ENCODE measurements at regions not wholly inside any gene's neighbourhood (a gene's known extent, or its start where the extent isn't known, plus 50 kb on each side); places are given as distances from the start of the nearest gene placed in this dataset.

DNA sequence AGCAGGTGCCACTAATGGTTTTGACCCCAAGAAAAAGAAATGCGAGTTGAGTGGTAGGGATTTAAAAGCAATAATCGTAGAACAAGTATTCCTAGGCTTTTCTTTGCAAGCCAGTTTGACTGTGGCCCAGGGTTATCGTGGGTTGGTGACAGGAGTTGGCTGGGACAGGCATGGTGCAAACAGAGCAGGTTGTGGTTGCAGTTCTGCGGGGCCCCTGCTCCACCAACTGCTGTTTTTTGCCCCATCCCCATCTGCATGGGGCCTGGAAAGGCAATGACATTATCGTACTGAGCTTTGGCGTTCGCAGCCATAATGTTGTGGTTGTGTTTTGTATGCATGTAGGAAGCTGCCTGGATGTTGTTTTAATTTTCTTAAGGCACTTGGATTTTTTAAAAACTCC lies 274.0 kb downstream of the TSN start:
- Histone ChIP-seq H3K27me3 (ENCODE audit: insufficient read depth, poor library complexity, severe bottlenecking) (peaks cover 7% of the 10 kb centered on the region), H3K4me3 (replicated peaks; ENCODE audit: insufficient read depth, low read length) (no peak overlapping the region), H3K27ac (replicated peaks) (no peak overlapping the region)
- TF ChIP-seq, protein P1, sequence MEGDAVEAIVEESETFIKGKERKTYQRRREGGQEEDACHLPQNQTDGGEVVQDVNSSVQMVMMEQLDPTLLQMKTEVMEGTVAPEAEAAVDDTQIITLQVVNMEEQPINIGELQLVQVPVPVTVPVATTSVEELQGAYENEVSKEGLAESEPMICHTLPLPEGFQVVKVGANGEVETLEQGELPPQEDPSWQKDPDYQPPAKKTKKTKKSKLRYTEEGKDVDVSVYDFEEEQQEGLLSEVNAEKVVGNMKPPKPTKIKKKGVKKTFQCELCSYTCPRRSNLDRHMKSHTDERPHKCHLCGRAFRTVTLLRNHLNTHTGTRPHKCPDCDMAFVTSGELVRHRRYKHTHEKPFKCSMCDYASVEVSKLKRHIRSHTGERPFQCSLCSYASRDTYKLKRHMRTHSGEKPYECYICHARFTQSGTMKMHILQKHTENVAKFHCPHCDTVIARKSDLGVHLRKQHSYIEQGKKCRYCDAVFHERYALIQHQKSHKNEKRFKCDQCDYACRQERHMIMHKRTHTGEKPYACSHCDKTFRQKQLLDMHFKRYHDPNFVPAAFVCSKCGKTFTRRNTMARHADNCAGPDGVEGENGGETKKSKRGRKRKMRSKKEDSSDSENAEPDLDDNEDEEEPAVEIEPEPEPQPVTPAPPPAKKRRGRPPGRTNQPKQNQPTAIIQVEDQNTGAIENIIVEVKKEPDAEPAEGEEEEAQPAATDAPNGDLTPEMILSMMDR (IDR thresholded peaks at IDR 0.05; ENCODE audit: insufficient read depth, low read length): no peak
- TF ChIP-seq SPI1 (IDR thresholded peaks at IDR 0.05; ENCODE audit: borderline replicate concordance, low read depth) (no peak), POLR2AphosphoS5 (IDR thresholded peaks at IDR 0.05; ENCODE audit: low read depth) (no peak), GABPA (IDR thresholded peaks at IDR 0.05; ENCODE audit: low read depth) (no peak)
- TF ChIP-seq, protein P2, sequence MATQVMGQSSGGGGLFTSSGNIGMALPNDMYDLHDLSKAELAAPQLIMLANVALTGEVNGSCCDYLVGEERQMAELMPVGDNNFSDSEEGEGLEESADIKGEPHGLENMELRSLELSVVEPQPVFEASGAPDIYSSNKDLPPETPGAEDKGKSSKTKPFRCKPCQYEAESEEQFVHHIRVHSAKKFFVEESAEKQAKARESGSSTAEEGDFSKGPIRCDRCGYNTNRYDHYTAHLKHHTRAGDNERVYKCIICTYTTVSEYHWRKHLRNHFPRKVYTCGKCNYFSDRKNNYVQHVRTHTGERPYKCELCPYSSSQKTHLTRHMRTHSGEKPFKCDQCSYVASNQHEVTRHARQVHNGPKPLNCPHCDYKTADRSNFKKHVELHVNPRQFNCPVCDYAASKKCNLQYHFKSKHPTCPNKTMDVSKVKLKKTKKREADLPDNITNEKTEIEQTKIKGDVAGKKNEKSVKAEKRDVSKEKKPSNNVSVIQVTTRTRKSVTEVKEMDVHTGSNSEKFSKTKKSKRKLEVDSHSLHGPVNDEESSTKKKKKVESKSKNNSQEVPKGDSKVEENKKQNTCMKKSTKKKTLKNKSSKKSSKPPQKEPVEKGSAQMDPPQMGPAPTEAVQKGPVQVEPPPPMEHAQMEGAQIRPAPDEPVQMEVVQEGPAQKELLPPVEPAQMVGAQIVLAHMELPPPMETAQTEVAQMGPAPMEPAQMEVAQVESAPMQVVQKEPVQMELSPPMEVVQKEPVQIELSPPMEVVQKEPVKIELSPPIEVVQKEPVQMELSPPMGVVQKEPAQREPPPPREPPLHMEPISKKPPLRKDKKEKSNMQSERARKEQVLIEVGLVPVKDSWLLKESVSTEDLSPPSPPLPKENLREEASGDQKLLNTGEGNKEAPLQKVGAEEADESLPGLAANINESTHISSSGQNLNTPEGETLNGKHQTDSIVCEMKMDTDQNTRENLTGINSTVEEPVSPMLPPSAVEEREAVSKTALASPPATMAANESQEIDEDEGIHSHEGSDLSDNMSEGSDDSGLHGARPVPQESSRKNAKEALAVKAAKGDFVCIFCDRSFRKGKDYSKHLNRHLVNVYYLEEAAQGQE (IDR thresholded peaks at IDR 0.05; ENCODE audit: insufficient replicate concordance, low read depth): no peak
- DNase-seq (ENCODE audit: low read depth in 1 of 2, low spot score in 1 of 2): no peak

DNA sequence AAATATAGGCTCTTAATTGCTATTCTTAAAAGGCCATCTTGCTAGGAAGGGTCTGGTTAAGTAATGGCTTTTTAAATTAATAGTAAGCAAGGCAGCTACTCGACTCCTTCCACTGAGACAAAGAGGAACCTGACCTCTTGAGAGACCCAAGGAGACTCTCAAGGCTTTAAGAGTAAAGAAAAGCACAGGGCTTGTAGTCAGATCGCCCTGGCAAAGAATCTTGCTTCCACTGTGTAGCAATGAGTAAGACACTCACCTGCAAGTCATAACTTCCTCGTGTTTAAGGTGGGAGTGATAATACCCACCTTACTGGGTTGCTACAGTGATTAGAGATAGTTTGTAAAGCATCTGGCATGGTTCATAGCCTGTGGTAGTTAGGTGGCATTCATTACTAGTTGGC lies 274.5 kb downstream of the TSN start:
- H3K27ac ChIP-seq (replicated peaks): no peak overlapping the region
- H3K4me3 ChIP-seq (replicated peaks; ENCODE audit: insufficient read depth, low read length): no peak overlapping the region
- H3K27me3 ChIP-seq (ENCODE audit: insufficient read depth, poor library complexity, severe bottlenecking): peaks cover 7% of the 10 kb centered on the region
- no peak for DNase-seq (ENCODE audit: low read depth in 1 of 2, low spot score in 1 of 2)
- TF ChIP-seq, protein P2 (IDR thresholded peaks at IDR 0.05; ENCODE audit: insufficient replicate concordance, low read depth): no peak
- TF ChIP-seq POLR2AphosphoS5 (IDR thresholded peaks at IDR 0.05; ENCODE audit: low read depth) (no peak), GABPA (IDR thresholded peaks at IDR 0.05; ENCODE audit: low read depth) (no peak), SPI1 (IDR thresholded peaks at IDR 0.05; ENCODE audit: borderline replicate concordance, low read depth) (no peak)
- TF ChIP-seq, protein P1 (IDR thresholded peaks at IDR 0.05; ENCODE audit: insufficient read depth, low read length): no peak

DNA sequence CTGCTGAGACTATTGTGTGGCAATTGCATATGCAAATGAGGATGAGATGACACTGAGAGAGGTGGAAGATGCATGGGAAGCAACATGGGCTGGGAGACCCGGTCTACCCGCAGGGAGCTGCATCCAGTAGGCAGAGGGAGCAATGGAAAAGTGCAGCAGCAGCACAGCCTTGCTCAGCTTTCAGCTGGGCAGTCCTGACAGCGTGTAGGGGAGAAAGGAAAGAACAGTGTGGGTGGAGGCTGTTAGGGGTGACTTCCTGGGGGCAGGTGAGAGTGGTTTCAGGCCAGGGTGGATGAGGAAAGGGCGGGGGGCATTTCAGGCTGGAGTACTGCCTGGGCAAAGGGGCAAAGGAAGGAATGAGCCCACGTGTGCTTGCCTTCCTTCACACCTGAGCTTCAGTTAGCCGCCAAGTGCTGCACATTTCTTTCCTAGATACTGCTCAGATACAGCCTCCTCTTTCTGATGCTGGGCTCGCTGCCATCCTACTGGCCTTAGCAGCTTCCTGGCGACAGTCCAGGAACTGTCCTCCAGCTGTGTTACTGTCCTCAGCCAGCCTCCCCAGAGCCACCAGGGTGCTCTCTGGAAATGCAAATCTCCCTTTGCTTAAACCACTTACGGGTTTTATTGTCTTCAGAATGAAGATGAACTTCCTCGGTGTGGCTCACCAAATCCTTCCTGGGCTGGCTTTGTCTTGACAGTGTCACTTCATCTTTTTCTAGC lies 276.3 kb downstream of the TSN start:
- H3K4me3 ChIP-seq (replicated peaks; ENCODE audit: insufficient read depth, low read length): no peak overlapping the region

More for the DNA sequence above, 276.3 kb downstream of the TSN start:
- DNase-seq (ENCODE audit: low read depth in 1 of 2, low spot score in 1 of 2): no peak
- TF ChIP-seq, protein P2 (IDR thresholded peaks at IDR 0.05; ENCODE audit: insufficient replicate concordance, low read depth): no peak
- H3K27ac ChIP-seq (replicated peaks): no peak overlapping the region
- H3K27me3 ChIP-seq (ENCODE audit: insufficient read depth, poor library complexity, severe bottlenecking): peaks cover 7% of the 10 kb centered on the region

Data from HL-60 (cell line).